G401 (cell line): ENCODE measurements at regions not wholly inside any gene's neighbourhood (a gene's known extent, or its start where the extent isn't known, plus 50 kb on each side); places are given as distances from the start of the nearest gene placed in this dataset.
"Not testable (repeated sequence)": the region's sequence is repeated elsewhere in the genome, so short reads cannot be mapped to it uniquely, and the experiment has no call there.

Experiments used
- DNase-seq: peaks from one replicate; pipeline ENCODE4 v3.0.0-alpha.2; 2015; ENCODE audit warnings: low spot score
- in situ Hi-C: cut with HindIII; loops from 2 replicates; pipeline ENCODE4 v1.10.0; 2016; ENCODE audit warnings: low sequenced_read_pairs, mixed read lengths

DNA sequence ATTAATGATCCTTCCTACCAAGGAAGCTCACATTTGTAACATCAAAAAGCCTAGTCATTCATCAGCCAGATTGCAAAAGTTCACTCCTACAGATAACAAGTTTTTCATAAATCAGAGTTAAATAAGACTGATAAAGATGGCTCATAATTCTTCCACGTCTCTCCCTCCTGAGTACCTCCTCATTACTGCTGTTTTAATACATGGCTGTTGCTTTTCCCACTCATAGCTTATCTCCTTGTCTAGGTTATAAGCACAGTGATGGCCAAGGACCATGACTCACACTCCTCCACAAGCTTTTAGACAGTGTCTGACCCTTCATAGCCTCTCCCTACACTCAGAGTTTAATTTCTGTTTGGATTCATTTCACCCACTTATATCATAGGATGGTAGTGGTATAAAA, 100.9 kb upstream of the MON1B start:
- DNase-seq = no peak
- in situ Hi-C loops = no loop called here

DNA sequence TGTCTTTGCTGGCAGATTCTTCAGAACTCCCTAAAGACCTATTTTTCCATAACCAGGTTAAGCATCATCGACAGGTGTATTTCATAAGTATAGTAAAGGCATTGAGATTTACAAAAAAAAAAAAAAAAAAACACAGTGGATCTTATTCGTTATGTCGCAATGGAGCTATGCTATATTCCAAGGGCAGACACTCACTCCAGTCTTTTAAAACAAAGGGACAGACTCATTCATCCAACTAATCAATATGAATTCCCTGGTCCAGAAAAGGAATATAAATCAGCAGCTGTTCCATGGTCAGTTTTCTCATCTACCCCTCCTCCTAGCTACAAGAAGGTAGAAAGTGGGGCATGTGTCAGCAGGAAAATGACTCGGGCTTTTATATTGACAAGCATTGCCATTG, 97.7 kb upstream of the MON1B start:
- in situ Hi-C loops = no loop called here

GRCh38 chr16:77093999-77094398, 97.0 kb upstream of the MON1B start:
- in situ Hi-C loops = no loop called here
- no peak for DNase-seq

More for the DNA sequence above, 97.7 kb upstream of the MON1B start:
- no peak for DNase-seq

GRCh38 chr16:77111056-77111565, 79.9 kb upstream of the MON1B start:
- no peak for DNase-seq
- in situ Hi-C loops = loop anchor here (5.0 kb wide), 1 partner anchor 56 kb away; no protein-coding TSS in a partner anchor

DNA sequence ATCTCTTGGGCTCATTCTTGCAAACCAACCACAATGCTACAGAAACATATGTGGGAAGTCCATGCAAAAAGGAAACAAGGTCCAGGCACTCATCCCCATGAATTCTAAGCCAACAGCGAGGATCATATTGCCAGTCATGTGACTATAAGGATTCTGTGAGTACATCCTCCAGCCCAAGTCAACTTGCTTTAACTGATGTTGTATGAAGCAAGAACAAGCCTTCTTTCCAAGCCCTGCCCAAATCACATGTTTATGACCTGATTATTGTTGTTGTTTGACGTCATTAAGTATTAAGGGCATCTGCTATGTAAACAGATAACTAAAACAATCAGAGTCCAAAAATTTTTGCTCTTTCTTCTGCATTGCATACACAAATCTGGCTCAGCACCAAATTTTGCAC, 78.2 kb upstream of the MON1B start:
- in situ Hi-C loops = loop anchor here (5.0 kb wide), 1 partner anchor 55 kb away; no protein-coding TSS in a partner anchor
- no peak for DNase-seq

DNA sequence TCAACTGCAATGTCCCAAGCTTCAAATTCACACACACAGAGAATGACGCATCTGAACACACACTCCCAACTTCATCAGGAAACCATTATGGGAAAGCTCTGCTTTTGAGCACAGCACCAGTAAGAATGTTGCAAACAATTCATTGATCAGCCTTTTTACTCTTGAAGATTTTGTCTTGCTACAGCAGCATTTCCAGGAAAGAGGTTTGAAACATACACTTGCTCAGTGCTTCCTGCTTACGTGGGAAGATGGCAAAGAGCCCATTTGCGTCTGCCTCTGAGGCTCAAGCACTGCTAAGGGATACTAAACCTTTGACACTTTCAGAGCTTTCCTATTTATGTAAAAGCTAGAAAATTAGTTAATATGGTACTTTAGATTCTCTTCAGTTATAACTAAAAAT, 77.2 kb upstream of the MON1B start:
- in situ Hi-C loops = loop anchor here (5.0 kb wide), 1 partner anchor 53 kb away; no protein-coding TSS in a partner anchor
- DNase-seq = no peak

DNA sequence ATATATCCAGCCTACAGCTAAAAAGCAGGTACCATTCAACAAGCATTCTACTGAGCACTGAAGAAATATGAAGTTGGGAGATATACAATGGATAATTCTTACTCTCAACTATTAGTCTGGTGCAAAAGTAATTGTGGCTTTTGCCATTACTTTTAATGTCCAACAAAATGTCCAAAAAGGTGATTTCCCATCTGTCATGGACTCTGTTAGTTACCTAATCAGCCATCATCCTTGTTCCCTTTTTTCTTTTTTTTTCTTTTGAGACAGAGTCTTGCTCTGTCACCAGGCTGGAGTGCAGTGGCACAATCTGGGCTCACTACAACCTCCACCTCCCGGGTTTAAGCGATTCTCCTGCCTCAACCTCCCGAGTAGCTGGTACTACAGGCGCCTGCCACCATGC, 76.6 kb upstream of the MON1B start:
- in situ Hi-C loops = loop anchor here (5.0 kb wide), 1 partner anchor 53 kb away; no protein-coding TSS in a partner anchor
- DNase-seq = not testable (repeated sequence)

GRCh38 chr16:77116856-77117255, 74.1 kb upstream of the MON1B start:
- no peak for DNase-seq
- in situ Hi-C loops = no loop called here

- in situ Hi-C loops = no loop called here
- DNase-seq = no peak
Measured at GRCh38 chr16:77117707-77118106, 73.3 kb upstream of the MON1B start.

GRCh38 chr16:77131398-77131797, 59.6 kb upstream of the MON1B start:
- in situ Hi-C loops = no loop called here
- DNase-seq = no peak

GRCh38 chr16:77132051-77132618, 58.9 kb upstream of the MON1B start:
- in situ Hi-C loops = no loop called here
- no peak for DNase-seq

DNA sequence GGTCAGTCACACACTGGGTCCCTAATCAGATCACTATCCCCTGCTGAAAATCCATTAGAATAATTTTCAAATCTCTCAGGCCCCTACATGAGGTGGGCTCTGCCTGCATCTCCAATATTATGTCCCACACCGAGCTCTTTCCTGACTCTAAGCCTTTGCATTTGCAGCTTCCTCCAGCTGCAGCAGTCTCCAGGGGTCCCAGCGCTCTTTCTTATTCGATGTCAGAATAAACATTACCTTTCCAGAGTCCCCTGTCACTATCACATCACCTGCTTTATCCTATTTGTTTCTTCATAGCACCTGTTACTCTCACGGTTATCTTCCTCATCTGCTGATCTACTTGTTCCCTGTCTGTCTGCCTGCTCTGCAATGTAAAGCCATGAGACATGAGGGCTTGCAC, 57.3 kb upstream of the MON1B start:
- in situ Hi-C loops = no loop called here
- DNase-seq = no peak

DNA sequence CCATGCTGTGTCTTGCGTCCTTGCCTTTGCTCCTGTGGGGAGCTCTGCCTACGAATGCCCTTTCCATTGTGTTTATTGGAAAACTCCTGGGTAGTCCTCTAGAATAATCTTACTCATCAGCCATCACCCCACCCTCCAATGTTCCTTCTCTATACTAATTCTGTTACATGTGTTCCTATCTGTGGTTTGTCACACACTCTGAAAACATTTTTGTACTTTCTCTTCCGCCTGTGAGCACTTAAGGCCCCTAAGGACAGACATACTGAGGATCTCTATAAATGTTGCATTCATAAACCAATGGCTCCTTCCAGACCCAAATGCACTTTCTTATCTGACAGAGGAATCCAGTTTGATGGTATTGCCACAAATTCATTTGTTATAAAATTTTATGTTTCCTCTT, 53.9 kb upstream of the MON1B start:
- in situ Hi-C loops = no loop called here
- no peak for DNase-seq
